ENCODE measurements at regions not wholly inside any gene's neighbourhood (a gene's known extent, or its start where the extent isn't known, plus 50 kb on each side); places are given as distances from the start of the nearest gene placed in this dataset.
A peak's percentile ranks its signal among the peaks of the same experiment; 100 is the strongest.

- intact Hi-C loops (cut with DNase I) = no loop called here
- Histone ChIP-seq H3K36me3 (replicated peaks in 1 of 2; ENCODE audit: insufficient read depth in 1 of 2, low read depth in 2 of 2) (no peaks in the 10 kb centered on the region), H3K4me1 (no peaks in the 10 kb centered on the region), H3K27ac (no peak overlapping the region), H3K4me3 (no peak overlapping the region), H3K27me3 (no peaks in the 10 kb centered on the region), H3K9me3 (no peaks in the 10 kb centered on the region)
- no peak for DNase-seq
- TF ChIP-seq, protein P1, sequence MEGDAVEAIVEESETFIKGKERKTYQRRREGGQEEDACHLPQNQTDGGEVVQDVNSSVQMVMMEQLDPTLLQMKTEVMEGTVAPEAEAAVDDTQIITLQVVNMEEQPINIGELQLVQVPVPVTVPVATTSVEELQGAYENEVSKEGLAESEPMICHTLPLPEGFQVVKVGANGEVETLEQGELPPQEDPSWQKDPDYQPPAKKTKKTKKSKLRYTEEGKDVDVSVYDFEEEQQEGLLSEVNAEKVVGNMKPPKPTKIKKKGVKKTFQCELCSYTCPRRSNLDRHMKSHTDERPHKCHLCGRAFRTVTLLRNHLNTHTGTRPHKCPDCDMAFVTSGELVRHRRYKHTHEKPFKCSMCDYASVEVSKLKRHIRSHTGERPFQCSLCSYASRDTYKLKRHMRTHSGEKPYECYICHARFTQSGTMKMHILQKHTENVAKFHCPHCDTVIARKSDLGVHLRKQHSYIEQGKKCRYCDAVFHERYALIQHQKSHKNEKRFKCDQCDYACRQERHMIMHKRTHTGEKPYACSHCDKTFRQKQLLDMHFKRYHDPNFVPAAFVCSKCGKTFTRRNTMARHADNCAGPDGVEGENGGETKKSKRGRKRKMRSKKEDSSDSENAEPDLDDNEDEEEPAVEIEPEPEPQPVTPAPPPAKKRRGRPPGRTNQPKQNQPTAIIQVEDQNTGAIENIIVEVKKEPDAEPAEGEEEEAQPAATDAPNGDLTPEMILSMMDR (IDR thresholded peaks at IDR 0.05) = no peak
- TF ChIP-seq POLR2A (IDR thresholded peaks at IDR 0.05) = no peak
- 78 to 93% methylated on average over 7 to 13 of the region's 13 CpGs for WGBS, 2 donors
- ATAC-seq = no peak
Measured at GRCh38 chr2:43044093-43044681, 182.2 kb downstream of the ZFP36L2 start.

GRCh38 chr2:43043553-43043870, 182.9 kb downstream of the ZFP36L2 start:
- intact Hi-C loops (cut with DNase I) = no loop called here
- DNase-seq (no peak), ATAC-seq (no peak)
- WGBS, 2 donors = 92 to 93% methylated on average over 8 of the region's 8 CpGs
- peaks cover 3% of the 10 kb centered on the region for H3K4me1 ChIP-seq
- H3K9me3 ChIP-seq = no peaks in the 10 kb centered on the region
- H3K36me3 ChIP-seq (replicated peaks in 1 of 2; ENCODE audit: insufficient read depth in 1 of 2, low read depth in 2 of 2) = no peaks in the 10 kb centered on the region
- no peak overlapping the region for H3K4me3 ChIP-seq
- no peak overlapping the region for H3K27ac ChIP-seq
- no peak for TF ChIP-seq POLR2A (IDR thresholded peaks at IDR 0.05)
- TF ChIP-seq, protein P1 (IDR thresholded peaks at IDR 0.05) = no peak
- H3K27me3 ChIP-seq = no peaks in the 10 kb centered on the region

DNA sequence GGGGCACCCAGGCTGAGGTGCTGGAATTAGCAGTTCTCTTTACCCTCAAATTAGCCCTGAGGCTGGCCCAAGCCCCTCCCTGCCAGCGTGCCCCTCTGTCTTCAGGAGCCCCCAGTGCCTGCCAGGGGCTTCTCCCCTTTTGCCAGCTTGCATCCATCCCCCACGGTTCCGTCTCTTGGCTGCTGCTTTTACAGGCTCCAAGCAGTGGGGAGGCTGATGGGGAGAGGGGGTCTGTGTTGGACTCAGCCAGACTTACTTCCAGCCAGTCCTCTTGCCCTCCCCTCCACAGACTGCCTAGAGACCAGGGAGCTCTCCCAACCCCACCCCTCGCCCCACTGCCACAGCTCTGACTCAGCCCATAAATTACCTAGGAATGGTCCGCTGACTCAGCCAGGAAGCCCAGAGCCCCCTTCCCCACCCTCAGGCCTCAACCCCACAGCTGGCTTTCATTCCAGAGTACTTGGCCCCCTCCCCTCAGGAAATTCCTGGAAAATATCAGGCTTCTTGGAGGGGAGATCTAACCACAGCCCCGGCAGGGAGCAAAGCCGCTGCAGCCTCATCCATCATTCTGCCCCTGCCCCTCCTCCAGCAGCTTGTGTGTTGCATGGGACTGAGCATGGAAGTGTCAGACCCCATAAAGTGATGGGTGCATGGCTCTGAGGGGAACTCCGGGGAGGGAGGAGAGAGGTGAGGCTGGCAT, 184.6 kb downstream of the ZFP36L2 start:
- no peak for ATAC-seq
- H3K27ac ChIP-seq = no peak overlapping the region

GRCh38 chr2:43041173-43041591, 185.2 kb downstream of the ZFP36L2 start:
- no peak overlapping the region for H3K27ac ChIP-seq
- peaks cover 7% of the 10 kb centered on the region for H3K4me1 ChIP-seq
- no peak overlapping the region for H3K4me3 ChIP-seq
- intact Hi-C loops (cut with DNase I) = no loop called here
- ATAC-seq (no peak), DNase-seq (peak in 1 of 4 donors; percentile 5)
- TF ChIP-seq, protein P1 (IDR thresholded peaks at IDR 0.05) = no peak
- TF ChIP-seq POLR2A (IDR thresholded peaks at IDR 0.05) = no peak
- no peaks in the 10 kb centered on the region for H3K9me3 ChIP-seq
- no peaks in the 10 kb centered on the region for H3K36me3 ChIP-seq (replicated peaks in 1 of 2; ENCODE audit: insufficient read depth in 1 of 2, low read depth in 2 of 2)
- H3K27me3 ChIP-seq = no peaks in the 10 kb centered on the region
- WGBS, 2 donors = 87 to 92% methylated on average over 2 to 4 of the region's 4 CpGs

More for the DNA sequence above, 184.6 kb downstream of the ZFP36L2 start:
- H3K4me1 ChIP-seq = peaks cover 7% of the 10 kb centered on the region
- 77 to 79% methylated on average over 6 to 8 of the region's 8 CpGs for WGBS, 2 donors
- intact Hi-C loops (cut with DNase I) = no loop called here
- H3K27me3 ChIP-seq = no peaks in the 10 kb centered on the region
- no peaks in the 10 kb centered on the region for H3K9me3 ChIP-seq
- TF ChIP-seq POLR2A (IDR thresholded peaks at IDR 0.05) = no peak
- TF ChIP-seq, protein P1 (IDR thresholded peaks at IDR 0.05) = no peak
- no peak overlapping the region for H3K4me3 ChIP-seq
- H3K36me3 ChIP-seq (replicated peaks in 1 of 2; ENCODE audit: insufficient read depth in 1 of 2, low read depth in 2 of 2) = no peaks in the 10 kb centered on the region
- peak in 1 of 4 donors; percentile 22 for DNase-seq

Measured in body of pancreas (tissue), 4 donors.